C4-2B (cell line): ENCODE measurements at regions not wholly inside any gene's neighbourhood (a gene's known extent, or its start where the extent isn't known, plus 50 kb on each side); places are given as distances from the start of the nearest gene placed in this dataset.
A peak's percentile ranks its signal among the peaks of the same experiment; 100 is the strongest.

Experiments
- H3K27ac ChIP-seq: fragments of 450-650 bp; 2 replicates; pipeline ENCODE4 v1.5.1; 2017
- CTCF ChIP-seq: fragments of 450-650 bp; conservative IDR thresholded peaks from 2 replicates; pipeline ENCODE4 v1.5.1; 2017; ENCODE audit warnings: mild to moderate bottlenecking
- ZFX ChIP-seq: fragments of 450-650 bp; IDR thresholded peaks from 2 replicates; pipeline ENCODE4 v1.6.1; 2017

- TF ChIP-seq ZFX, result no peak
- no peak for TF ChIP-seq CTCF
- H3K27ac ChIP-seq, result no peak overlapping the region
Measured at GRCh38 chr16:50889746-50890145, 147.9 kb downstream of the CYLD start.

- no peak for TF ChIP-seq ZFX
- no peak for TF ChIP-seq CTCF
- no peak overlapping the region for H3K27ac ChIP-seq
Measured at GRCh38 chr16:50889276-50889675, 147.4 kb downstream of the CYLD start.

GRCh38 chr16:50888486-50889261, 146.8 kb downstream of the CYLD start:
- no peak overlapping the region for H3K27ac ChIP-seq
- TF ChIP-seq ZFX, result no peak
- TF ChIP-seq CTCF, result no peak

GRCh38 chr16:50887500-50888298, 145.8 kb downstream of the CYLD start:
- TF ChIP-seq CTCF (no peak), ZFX (no peak)
- no peak overlapping the region for H3K27ac ChIP-seq

- no peak for TF ChIP-seq ZFX
- TF ChIP-seq CTCF, result peak; percentile 67
- no peak overlapping the region for H3K27ac ChIP-seq
Measured at GRCh38 chr16:50884066-50884860, 142.4 kb downstream of the CYLD start.

GRCh38 chr16:50881956-50882355, 140.1 kb downstream of the CYLD start:
- H3K27ac ChIP-seq, result no peak overlapping the region
- TF ChIP-seq CTCF (no peak), ZFX (no peak)
